DND-41 (cell line): ENCODE measurements at regions not wholly inside any gene's neighbourhood (a gene's known extent, or its start where the extent isn't known, plus 50 kb on each side); places are given as distances from the start of the nearest gene placed in this dataset.

Experiments used
- ATAC-seq: fragments of 200-7000 bp; cut with Tn5 transposase; 3 replicates; pipeline ENCODE4 v1.9.1; 2021; ENCODE audit warnings: low read depth; ENCODE audit not compliant: insufficient read depth
- DNase-seq: peaks from one replicate; pipeline ENCODE4 v3.0.0-alpha.2; 2020
- H2AFZ ChIP-seq: 2 replicates; pipeline ENCODE4 v1.6.0; 2012; ENCODE audit warnings: low read depth, low read length
- H3K27ac ChIP-seq: 2 replicates; pipeline ENCODE4 v1.5.1; 2012; ENCODE audit warnings: low read length, inconsistent platforms
- H3K27me3 ChIP-seq: fragments of 200-600 bp; sonication (generic); 2 replicates; pipeline ENCODE4 v1.6.0; 2012; ENCODE audit warnings: low read length, mild to moderate bottlenecking, inconsistent platforms; ENCODE audit not compliant: insufficient read depth, poor library complexity
- H3K36me3 ChIP-seq: 2 replicates; pipeline ENCODE4 v1.5.1; 2012; ENCODE audit warnings: low read length, inconsistent platforms; ENCODE audit not compliant: insufficient read depth
- H3K4me1 ChIP-seq: 2 replicates; pipeline ENCODE4 v1.5.1; 2012; ENCODE audit warnings: mild to moderate bottlenecking, low read length; ENCODE audit not compliant: insufficient read depth
- H3K4me2 ChIP-seq: 2 replicates; pipeline ENCODE4 v1.6.0; 2012; ENCODE audit warnings: mild to moderate bottlenecking, moderate library complexity, low read length, inconsistent platforms; ENCODE audit not compliant: insufficient read depth
- H3K4me3 ChIP-seq, 2 experiments: fragments of 200-600 bp in 1 of 2; shearing (Covaris generic) in 1 of 2; 2 replicates each; pipeline ENCODE4 v1.5.1; 2012 to 2016; ENCODE audit warnings: inconsistent platforms in 2 of 2, low read length in 2 of 2, mild to moderate bottlenecking in 2 of 2, low read depth in 1 of 2, moderate library complexity in 1 of 2
- H3K79me2 ChIP-seq: 2 replicates; pipeline ENCODE4 v1.6.0; 2012; ENCODE audit warnings: low read length, inconsistent platforms; ENCODE audit not compliant: insufficient read depth
- H3K9ac ChIP-seq: 2 replicates; pipeline ENCODE4 v1.6.0; 2012; ENCODE audit warnings: low read depth, mild to moderate bottlenecking, inconsistent platforms, low read length, moderate library complexity
- H3K9me3 ChIP-seq: 2 replicates; pipeline ENCODE4 v1.5.1; 2012; ENCODE audit warnings: low read length, moderate library complexity, mild to moderate bottlenecking, inconsistent platforms; ENCODE audit not compliant: insufficient read depth, severe bottlenecking
- H4K20me1 ChIP-seq: 2 replicates; pipeline ENCODE4 v1.6.0; 2012; ENCODE audit warnings: low read length; ENCODE audit not compliant: insufficient read depth
- EZH2 ChIP-seq: IDR thresholded peaks from 3 replicates; pipeline ENCODE4 v1.6.1; 2012; ENCODE audit warnings: borderline replicate concordance, low read depth, mild to moderate bottlenecking, moderate library complexity, low read length, inconsistent platforms; ENCODE audit not compliant: severe bottlenecking
- TF ChIP-seq, protein P1 (sequence below): IDR thresholded peaks from 2 replicates; pipeline ENCODE4 v1.5.1; 2012; ENCODE audit warnings: borderline replicate concordance, low read length, moderate library complexity, mild to moderate bottlenecking; ENCODE audit not compliant: poor library complexity, severe bottlenecking; ENCODE audit errors: extremely low read depth

DNA sequence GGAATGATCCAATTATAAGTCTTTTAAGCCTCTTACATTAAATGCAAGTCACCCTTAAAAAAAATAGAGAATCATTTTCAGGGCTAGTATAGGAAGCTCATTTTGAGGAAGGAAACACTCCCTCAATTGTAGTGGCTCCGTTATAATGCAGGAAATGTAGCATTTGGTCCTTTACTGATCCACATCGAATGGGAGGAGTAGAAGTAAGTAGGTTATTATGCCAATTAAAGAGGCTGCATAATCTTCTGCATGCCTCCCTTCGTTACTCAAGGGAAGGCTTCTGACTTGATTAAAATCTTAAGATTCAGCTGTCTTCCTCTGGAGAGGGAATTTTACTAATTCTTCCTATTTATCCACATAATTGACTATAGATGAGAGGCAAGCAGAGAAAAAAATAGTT lies 579.2 kb upstream of the COX7C start:
- TF ChIP-seq, protein P1, sequence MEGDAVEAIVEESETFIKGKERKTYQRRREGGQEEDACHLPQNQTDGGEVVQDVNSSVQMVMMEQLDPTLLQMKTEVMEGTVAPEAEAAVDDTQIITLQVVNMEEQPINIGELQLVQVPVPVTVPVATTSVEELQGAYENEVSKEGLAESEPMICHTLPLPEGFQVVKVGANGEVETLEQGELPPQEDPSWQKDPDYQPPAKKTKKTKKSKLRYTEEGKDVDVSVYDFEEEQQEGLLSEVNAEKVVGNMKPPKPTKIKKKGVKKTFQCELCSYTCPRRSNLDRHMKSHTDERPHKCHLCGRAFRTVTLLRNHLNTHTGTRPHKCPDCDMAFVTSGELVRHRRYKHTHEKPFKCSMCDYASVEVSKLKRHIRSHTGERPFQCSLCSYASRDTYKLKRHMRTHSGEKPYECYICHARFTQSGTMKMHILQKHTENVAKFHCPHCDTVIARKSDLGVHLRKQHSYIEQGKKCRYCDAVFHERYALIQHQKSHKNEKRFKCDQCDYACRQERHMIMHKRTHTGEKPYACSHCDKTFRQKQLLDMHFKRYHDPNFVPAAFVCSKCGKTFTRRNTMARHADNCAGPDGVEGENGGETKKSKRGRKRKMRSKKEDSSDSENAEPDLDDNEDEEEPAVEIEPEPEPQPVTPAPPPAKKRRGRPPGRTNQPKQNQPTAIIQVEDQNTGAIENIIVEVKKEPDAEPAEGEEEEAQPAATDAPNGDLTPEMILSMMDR, result no peak
- H3K9ac ChIP-seq, result no peak overlapping the region
- H3K36me3 ChIP-seq, result no peaks in the 10 kb centered on the region
- no peaks in the 10 kb centered on the region for H3K27me3 ChIP-seq
- DNase-seq, result no peak
- no peak overlapping the region for H3K27ac ChIP-seq
- H3K9me3 ChIP-seq, result no peaks in the 10 kb centered on the region
- ATAC-seq, result no peak
- H3K4me2 ChIP-seq, result no peak overlapping the region
- H3K4me3 ChIP-seq, result no peak overlapping the region
- H4K20me1 ChIP-seq, result no peaks in the 10 kb centered on the region
- no peaks in the 10 kb centered on the region for H3K79me2 ChIP-seq
- no peaks in the 10 kb centered on the region for H3K4me1 ChIP-seq
- no peak overlapping the region for H2AFZ ChIP-seq

DNA sequence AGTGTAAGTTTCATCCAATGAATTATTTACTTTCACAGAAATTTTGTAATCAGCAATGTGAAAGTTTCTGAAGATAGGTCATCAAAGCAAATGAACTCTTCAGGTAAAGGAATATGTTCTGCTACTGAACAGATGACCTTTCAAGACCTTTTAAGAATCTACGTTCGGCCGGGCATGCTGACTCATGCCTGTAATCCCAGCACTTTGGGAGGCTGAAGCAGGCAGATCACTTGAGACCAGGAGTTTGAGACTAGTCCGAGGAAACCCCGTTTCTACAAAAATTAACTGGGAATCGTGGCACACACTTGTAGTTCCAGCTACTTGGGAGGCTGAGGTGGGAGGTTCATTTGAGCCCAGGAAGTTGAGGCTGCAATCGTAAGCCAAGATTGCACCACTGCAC lies 578.4 kb upstream of the COX7C start:
- no peaks in the 10 kb centered on the region for H3K9me3 ChIP-seq
- no peak overlapping the region for H3K4me3 ChIP-seq
- H3K4me1 ChIP-seq, result no peaks in the 10 kb centered on the region
- H3K9ac ChIP-seq, result no peak overlapping the region
- H3K27me3 ChIP-seq, result no peaks in the 10 kb centered on the region
- no peak for TF ChIP-seq EZH2
- TF ChIP-seq, protein P1, result no peak
- H4K20me1 ChIP-seq, result no peaks in the 10 kb centered on the region
- no peak overlapping the region for H3K27ac ChIP-seq
- no peaks in the 10 kb centered on the region for H3K36me3 ChIP-seq
- DNase-seq, result no peak
- no peaks in the 10 kb centered on the region for H3K79me2 ChIP-seq
- H3K4me2 ChIP-seq, result no peak overlapping the region
- H2AFZ ChIP-seq, result no peak overlapping the region
- ATAC-seq, result no peak

- no peak for TF ChIP-seq EZH2
- TF ChIP-seq, protein P1, result no peak
- H3K4me3 ChIP-seq, result no peak overlapping the region
- no peak overlapping the region for H3K4me2 ChIP-seq
- H3K9ac ChIP-seq, result no peak overlapping the region
- no peak for ATAC-seq
- no peaks in the 10 kb centered on the region for H3K27me3 ChIP-seq
- H4K20me1 ChIP-seq, result no peaks in the 10 kb centered on the region
- no peaks in the 10 kb centered on the region for H3K4me1 ChIP-seq
- DNase-seq, result no peak
- H3K9me3 ChIP-seq, result no peaks in the 10 kb centered on the region
- H3K36me3 ChIP-seq, result no peaks in the 10 kb centered on the region
- H3K79me2 ChIP-seq, result no peaks in the 10 kb centered on the region
- H3K27ac ChIP-seq, result no peak overlapping the region
- H2AFZ ChIP-seq, result no peak overlapping the region
Measured at GRCh38 chr5:86070719-86071118, 547.0 kb upstream of the COX7C start.

DNA sequence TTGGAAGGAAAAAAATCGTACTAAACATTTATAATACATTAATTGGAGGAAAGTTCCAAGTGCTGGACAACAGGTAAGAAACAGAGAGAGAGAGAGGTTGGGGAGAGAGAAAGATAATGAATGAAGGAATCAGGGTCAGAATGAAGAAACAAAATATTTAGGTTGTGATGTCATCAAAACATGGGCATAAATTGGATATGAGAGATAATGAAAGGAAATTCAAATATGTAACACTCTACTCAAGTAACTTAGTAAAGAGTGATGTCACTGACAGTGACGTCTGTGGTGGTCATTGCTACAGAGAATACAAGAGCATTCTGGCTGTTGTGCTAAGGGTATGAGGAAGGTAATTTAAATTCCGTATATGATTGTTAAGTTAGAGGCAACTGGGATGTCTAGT lies 543.4 kb upstream of the COX7C start:
- no peak overlapping the region for H2AFZ ChIP-seq
- TF ChIP-seq, protein P1, result no peak
- H3K9me3 ChIP-seq, result no peaks in the 10 kb centered on the region
- no peak overlapping the region for H3K4me3 ChIP-seq
- H3K4me2 ChIP-seq, result no peak overlapping the region
- no peak overlapping the region for H3K27ac ChIP-seq
- H3K36me3 ChIP-seq, result no peaks in the 10 kb centered on the region
- ATAC-seq (no peak), DNase-seq (no peak)
- no peak overlapping the region for H3K9ac ChIP-seq
- H4K20me1 ChIP-seq, result no peaks in the 10 kb centered on the region
- no peaks in the 10 kb centered on the region for H3K27me3 ChIP-seq
- H3K79me2 ChIP-seq, result no peaks in the 10 kb centered on the region
- no peaks in the 10 kb centered on the region for H3K4me1 ChIP-seq
